NCI-H1417 treated with DMSO at 0.1 percent for 48 hours (cell line): ENCODE measurements at regions not wholly inside any gene's neighbourhood (a gene's known extent, or its start where the extent isn't known, plus 50 kb on each side); places are given as distances from the start of the nearest gene placed in this dataset.

ENCODE experiments used
- DNase-seq: peaks from one replicate; lab custom pipeline; 2025; lab: John Stamatoyannopoulos, UW

DNA sequence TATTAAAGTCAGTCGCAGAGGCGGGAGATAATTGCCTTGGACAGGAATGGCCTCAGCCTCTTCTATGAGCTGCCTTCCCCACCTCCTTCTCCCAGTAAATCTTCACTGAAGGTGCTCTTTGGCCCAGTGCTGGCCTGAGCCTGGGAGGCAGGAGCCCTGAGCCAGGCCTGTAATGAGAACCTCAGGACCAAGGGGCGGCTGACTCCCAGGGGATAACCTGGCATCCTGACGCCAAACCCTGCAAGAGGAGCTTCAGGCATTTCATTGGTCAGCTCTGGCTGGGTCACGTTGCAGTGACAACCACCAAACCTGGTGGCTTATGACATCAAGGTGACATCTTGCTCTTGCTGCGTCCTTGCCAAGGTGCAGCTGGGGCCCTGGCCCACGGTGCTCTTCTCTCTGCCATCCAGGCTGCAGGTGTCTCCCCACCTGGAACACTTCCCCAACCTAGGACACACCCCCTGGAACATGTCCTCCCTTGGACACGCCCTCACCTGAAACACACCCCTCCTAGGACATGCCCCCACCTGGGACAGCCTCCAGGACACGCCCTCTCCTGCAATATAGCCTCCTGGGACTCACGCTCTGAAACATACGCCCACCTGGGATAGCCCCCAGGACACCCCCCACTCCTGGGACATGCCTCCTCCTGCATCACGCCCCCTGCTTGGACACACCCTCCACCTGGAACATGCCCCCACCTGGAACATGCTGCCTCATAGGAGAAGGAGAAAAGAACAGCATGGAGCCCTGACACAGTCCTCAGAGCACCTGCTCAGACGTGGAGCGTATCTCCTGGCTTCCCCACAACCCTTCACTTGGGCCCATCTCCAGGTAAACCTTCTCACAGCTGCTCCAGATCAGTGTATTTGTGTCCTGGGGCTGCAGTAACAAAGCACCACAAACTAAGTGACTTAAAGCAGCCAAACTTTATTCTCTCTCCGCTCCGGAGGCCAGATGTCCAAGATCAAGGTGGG is 333.6 kb downstream of the NPHP4 start:
- no peak for DNase-seq

DNA sequence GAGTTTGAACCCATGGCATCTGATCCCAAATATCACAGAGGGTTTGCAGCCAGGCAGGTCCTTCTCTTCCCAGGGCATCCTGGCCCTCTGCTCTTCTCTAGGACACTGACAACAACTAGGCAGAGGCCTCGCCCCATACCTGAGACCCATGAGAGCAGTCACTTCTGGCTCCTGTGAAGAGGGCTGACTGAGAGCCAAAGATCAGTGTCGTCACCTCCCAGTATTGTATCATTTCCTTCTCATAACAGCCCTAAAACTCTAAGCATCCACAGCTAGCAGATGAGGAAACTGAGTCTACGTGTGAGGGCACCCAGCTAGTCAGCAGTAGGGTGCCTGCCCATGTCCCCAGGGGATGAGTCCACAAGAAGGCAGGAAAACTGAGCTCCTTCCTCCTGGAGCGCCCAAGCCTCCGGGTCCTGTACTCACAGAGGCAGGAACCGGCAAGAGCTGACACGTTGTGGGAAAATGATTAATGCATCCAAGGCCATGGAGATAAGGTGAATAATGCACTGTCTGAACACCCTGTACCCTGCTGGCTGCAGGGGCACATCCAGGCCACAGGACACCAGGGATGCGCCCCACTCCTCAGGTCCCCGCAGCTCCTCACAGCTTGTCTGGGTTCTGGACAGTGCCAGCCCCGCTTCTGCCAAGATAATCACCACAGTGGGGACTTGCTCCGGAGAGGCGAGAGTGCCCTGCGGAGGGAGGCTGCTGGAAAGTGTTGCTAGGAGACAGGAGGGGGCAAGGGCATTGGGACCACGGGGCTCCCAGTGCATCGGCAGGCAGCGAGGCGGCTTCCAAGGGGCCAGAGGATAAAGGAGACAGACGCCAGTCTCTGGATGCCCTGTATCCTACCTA is 340.0 kb downstream of the NPHP4 start:
- DNase-seq = no peak

DNA sequence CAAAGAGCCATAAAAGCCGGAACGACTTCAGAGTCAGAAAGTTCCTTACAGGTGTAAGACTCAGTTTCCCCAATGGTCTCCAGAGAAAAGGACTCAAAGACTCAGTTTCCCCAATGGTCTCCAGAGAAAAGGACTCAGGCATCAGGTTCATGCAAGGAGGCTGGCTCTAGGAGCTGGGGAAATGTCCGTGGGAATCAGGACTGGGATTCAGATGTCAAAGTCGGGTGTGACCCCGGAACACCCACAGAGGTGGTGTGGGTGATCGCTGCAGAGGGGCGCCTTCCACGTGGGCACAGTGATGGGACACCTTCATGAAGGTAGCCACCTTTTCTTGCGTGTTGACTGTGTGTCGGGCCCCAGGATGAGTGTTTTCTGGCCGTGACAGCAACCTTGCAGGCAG is 340.8 kb downstream of the NPHP4 start:
- no peak for DNase-seq

DNA sequence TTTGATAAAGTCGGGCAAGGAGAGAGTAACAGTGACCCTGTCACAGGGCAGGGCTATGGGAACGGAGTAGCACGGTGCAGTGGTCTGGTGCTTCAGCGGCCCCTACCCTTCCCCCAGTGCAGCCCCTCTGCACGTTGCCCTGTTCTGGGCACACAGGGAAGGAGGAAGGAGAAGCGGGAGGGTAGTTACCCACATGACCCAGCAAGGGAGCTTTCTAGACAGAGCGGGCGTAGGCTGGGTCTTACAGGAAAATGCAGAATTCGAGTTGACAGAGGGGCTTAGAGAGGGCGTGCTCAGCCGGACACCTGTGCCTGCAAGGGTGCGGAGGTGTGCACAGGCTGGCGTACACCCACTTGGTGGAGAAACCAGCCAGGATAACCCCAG is 341.2 kb downstream of the NPHP4 start:
- no peak for DNase-seq

DNA sequence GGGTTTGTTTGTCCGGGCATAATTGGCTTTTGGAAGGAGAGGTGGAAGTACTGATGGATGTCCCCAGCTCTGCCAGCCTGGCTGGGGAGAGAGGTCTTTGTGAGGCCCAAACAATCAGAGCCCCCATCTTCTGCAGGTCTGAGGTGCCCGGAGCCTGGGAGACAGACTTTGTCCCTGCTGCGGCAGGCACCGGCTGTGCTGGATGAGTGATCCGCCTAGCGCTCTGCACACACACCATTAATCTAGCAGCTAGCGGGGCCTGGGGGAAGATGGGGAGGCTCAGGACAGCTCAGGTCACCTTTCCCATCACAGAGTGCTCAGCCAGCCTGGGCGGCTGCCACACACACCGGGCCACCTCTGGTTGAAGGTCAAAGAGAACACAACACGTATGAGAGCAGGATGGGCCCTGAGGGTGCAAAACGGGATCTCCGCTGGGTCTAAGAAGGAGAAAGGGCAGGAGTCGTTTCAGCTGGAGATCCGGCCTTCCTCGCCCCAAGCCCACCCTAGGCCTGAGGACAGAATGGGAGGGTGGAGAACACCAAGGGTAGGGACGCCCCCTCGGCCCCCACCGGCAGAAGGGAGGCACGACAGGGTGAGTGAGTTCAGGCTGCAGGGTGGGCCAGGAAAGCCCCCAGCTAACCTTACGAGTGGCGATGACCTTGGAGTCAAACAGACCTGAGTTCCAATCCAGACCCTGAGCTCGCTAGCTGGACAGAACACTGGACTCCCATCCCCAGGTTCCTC is 341.8 kb downstream of the NPHP4 start:
- no peak for DNase-seq

DNA sequence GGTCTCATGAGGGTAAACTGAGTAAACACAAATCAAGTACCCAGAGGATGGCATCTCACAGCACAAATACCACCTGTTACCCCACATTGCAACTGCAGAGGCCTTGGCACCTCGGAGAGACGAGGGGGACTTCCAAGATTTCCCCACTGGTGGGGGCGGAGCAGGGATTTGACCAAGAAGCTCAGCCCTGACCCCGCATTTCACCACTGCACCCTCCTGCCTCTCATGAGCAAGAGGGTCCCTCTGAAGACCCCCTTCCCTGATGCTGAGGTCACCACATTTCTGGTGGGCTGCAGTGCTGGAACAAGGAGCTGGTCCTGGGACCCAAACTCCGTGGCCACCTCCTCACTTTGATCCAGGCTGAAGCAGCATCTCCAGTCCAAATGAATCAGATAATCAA is 342.4 kb downstream of the NPHP4 start:
- no peak for DNase-seq

DNA sequence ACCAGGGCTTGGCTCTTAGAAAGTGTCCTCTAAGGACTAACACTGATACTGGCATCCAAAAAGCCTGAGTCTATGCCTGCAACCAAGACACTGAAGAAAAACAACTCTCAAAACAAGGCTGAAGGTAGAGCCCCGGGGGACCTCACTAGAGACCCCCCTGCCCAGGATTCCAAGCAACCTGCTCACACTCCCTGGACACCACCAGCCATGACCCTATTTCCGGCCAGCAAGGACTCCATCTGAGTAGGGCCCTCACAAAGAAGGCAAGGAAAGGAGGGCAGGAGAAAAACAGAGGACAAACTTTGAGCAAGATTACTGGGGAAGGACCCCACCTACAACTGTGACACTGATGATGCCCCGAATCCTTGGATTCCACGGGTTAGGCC is 343.1 kb downstream of the NPHP4 start:
- DNase-seq = no peak

DNA sequence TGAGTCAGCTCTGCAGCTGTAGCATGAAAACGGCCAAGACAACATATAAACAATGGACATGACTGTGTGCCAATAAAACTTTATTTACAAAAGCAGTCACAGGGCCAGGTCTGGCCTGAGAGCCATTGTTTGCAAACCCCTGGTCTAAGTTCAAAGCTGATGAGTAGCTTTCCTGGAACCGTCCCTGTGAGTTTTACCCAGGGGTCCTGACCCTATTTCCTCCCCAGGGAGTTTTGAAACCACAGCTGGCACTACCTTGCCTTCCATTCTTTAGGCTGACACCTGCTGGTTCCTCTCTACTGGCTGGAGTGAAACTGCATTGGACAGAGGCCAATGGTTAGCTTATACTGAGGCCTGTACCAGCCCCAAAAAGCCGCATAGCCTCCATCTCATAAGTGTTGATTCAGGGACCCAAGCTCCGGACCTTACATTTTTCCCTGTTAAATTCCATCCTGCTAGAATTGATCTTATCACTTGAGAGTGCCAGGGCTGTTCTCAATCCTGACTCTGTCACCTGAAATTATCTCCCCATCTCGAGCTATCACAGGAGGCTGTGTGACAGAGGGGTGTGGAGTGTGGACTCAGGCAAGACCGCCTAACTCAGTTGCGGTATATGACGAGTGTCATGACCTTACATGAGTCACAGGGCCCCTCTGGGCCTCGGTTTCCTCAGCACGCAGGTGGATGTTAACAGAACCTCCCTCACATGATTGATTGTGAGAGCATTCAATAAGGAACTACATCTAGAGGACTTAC is 343.6 kb downstream of the NPHP4 start:
- DNase-seq = no peak

DNA sequence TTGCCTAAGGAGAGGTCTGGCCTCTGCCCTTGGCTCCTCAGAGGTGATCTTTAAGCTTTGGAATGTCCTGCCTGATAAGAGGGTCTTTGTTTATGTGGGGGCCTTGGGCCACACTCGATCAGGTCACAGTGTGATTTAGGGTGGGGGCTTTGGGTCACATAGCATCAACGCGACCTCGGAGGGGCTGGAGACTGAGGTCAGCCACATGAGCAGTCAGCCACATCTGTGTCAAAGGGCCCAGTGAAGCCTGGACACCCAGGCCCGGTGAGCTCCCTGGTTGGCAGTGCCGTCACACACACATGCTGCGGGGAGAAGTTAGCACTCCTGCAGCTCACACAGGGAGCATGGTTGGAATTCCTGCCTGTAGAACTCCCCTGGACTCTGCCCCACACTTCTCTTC is 345.0 kb downstream of the NPHP4 start:
- DNase-seq = no peak

DNA sequence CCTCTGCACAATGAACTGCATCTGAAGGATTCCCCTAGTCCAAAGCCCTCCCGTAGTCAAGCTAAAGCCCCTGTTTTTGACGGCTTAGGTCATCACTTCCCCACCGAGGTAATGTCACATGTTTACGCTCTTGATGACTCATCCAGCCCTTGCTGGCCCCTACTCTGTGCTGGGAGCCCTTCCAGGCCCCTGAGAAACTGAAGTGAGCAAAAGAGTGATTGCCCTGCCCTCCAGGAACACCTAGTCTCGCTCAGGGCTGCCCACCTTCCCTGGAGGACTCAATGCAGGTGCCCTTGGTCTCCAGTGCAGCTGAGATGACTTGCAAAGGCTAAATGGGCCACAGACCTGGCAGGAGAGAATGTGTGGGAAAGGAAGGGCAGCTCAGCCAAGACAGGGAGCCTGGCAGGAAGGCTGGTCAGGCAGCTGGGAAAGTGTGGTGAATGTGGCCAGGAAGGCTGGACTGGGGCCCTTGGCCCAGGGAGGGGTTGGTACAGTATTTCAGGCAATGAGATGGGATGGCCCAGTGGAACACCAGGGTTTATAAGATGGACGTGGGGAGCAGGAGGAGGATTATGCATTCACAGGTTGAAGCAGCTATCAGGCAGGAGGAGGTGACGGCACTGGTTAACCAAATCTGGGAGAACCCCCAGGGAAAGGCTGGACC is 345.6 kb downstream of the NPHP4 start:
- DNase-seq = no peak

DNA sequence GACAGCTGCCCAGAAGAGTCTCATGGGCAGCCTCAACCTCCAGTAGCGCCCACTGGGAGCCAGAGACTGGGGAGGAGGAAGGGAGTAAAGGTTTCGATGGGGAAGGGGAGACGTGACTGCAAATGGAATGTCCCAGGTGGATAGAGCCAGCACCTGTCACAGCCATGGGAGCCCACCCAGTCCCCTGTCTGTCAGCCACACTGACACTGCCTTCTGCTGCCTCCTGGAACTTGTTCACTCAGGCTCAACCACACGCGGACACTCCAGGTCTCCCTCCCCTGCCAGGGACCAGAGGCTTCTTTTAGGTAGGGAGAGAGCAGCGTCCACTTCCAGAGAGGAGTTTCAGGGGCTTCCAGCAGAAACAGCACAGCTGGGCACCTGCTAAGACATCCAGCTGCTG is 346.3 kb downstream of the NPHP4 start:
- no peak for DNase-seq

DNA sequence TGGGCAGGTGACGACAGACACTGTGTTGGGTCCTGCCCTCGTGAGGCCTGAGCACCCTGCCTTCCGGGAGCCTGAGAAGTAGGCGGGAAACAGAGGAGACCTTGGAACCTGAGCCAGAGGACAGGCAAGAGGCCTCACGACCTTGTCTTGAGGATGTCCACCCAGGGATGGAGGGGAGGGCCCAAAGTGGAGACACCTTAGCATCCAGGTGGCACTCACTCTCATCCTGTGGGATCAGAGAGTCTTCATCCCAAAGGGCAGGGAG is 347.2 kb downstream of the NPHP4 start:
- DNase-seq = no peak

DNA sequence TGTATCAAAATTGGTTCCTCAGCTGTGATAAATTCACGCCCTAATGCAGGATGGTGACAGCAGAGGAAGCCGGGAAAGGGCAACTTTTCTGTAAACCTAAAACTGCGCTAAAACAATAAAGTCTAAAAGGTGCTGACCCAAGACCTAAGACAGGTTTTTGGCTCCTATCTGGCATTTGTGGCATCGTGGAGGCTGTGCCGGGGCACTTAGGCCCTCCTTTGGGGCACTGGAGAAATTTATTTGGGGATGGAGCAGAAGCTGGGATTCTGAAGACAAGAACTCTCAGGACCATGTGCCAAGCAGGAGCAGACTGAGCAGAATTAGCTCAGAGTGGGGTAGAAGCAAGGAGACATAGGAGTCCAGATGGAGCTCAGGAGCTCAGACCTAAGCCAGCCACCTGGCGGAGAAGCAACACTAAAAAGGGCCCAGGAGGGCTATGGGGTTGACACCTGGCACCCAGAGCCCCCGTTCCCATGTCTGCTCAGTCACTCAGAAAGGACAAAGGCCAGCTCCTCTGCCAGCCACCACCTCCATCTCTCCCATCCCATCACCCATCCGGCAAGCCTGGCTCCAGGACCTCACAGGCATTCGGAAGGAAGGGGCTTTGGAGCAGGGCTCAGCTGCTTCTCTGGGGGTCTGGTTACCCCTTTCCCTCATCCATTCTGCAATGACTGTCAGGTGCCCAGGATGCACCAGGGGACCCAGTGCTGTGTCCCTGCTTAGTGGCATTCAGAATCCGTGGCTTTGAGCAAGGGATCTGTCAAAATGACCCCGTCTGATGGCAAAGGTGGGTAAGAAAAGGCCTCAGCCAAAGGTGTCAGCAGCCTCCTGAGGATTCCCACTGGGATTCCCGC is 347.7 kb downstream of the NPHP4 start:
- no peak for DNase-seq

DNA sequence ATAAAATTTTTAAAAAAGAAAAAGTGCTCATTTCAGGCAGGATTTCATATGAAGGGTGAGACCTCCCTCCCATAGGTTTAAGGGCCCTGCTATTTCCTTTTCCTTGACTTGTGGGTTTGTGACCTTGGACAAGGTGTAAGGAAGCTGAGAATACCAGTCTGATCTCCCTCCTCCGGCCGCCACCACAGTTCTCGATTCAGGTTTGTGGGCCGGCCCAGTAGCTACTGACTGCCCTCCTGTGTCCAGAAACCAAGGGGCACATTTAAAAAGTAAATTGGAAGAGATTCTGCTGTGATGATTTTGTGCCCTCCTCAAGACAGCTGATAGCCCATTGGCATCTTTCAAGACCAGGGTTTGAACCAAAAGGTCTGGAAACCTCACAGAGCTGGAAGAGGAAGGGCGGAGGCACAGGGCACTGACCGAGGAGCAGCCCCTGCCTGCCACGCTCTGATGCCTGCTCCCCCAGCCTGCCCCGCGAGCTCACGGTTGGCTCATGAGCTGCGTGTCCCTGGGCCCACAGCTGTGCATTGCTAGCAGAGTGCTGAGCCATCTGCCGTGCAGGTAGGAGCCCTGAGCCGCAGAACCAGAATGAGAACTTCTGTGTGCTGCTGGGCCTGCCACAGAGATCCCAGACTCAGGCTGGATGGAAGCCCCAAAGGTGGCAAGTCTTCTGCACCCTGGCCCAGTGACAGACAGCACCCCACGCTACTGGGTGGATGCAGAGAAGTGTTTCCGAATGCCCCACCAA is 348.7 kb downstream of the NPHP4 start:
- no peak for DNase-seq

DNA sequence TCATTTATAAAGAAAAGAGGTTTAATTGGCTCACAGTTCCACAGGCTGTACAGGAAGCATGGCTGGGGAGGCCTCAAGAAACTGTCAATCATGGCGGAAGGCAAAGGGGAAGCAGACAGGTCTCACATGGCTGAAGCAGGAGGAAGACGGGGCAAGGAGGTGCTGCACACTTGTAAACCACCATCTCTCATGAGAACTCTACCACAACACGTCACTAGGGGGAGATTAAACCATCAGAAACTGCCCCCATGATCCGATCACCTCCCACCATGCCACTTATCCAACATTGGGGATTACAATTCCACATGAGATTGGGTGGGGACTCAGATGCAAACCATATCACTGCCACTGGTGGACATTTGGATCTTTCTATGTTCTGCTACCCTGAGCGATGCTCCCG is 351.4 kb downstream of the NPHP4 start:
- no peak for DNase-seq

DNA sequence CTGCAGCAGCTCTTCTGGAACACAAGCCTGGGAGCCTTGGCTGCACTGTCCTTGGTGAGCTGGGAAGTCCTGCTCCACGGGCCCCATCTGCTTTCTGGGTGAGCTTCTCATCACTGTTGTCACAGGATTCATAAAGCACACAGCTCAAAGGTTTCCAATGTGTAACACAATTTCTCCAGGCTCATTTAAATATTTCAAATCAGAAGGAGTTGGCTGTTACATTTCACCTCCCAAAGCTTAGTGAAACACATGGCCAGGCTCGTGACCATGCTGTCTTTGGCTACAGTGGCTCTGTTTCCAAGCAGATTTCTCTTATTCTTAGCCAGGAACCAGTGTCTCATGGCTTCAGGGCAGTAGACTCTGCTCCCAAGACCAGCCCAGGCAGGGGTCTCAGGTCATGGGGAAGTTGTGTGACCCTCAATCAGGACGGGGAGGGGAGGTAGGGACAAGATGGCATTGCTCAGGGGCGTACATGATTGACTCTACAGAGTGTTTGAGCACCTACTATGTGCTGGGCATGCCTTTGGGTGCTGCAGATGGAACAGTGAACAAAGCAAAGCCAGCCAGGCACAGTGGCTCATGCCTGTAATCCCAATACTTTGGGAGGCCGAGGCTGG is 353.0 kb downstream of the NPHP4 start:
- DNase-seq = no peak

DNA sequence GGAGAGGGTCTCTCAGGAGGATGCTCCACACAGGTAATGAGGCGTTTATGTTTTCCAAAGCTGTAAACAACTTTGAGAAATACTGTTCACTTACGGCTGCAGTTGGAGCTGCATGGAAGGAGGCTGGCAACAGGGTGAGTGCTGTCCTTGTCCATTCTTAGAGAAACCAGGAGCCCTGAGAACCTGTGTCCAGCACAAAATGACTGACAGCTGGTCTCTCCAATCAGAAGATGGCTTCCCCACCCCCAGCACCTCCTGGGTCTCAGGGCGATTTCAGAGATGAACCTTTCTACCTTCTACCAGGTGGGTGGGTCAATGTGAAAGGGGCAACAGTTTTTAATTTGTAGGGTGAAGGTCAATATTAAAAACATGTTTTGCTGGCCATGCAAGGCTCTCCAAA is 353.6 kb downstream of the NPHP4 start:
- no peak for DNase-seq

DNA sequence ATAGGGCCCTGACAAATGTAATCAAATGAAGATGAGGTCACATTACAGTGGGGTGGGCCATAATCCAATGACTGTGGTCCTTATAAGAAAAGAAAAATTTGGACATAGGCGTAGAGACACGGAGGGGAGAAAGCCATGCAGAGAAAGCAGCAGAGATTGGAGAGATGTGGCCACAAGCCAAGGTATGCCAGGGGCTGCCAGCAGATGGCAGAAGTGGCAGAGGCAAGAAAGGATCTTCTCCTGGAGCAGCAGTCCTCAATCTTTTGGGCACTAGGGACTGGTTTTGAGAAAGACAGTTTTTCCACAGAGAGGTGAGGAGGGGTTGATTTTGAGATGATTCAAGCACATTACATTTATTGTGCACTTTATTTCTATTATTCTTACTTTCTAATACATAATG is 355.1 kb downstream of the NPHP4 start:
- DNase-seq = no peak

DNA sequence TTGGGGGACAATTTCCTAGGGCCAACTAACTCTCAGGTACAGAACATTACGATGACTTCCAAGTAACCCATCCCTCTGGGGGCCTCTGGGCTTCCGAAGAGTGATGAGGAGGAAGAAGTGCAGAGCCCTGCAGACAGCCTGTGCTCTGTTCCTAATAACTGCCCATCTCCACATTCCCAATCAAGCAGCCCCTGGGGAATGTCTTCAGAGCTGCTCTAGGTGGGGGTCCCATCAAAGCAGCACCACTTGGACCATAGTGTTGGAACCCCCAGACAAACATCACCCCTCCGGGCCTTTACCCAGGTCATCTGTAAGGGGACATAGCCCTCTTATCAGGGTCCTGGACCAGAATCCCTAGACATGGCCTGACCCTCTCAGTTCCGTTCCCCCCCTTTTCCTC is 357.3 kb downstream of the NPHP4 start:
- DNase-seq = no peak
